ENCODE measurements at regions not wholly inside any gene's neighbourhood (a gene's known extent, or its start where the extent isn't known, plus 50 kb on each side); places are given as distances from the start of the nearest gene placed in this dataset.

DNA sequence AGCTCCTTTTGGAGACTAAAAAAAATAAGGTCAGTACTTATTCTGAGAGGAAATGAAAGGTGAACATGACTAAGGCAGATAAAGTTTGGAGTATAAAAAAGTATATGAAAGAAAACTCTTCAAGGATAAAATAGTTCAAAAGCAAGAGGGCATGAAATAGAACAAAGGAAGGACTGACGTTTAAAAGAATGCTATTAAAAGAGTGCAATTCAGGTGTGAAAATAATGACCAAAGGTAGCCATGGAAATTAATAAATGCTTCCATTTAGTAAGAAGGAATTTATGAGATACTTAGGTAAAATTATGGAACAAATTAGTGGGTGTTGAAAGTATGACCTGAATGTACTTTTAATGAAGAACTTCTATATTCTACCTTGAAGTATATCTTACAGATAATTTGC is 128.2 kb upstream of the WDFY3 start:
- TF ChIP-seq CTCF (IDR thresholded peaks at IDR 0.05), result no peak
- TF ChIP-seq POLR2A (IDR thresholded peaks at IDR 0.05), result no peak
